ENCODE measurements at regions not wholly inside any gene's neighbourhood (a gene's known extent, or its start where the extent isn't known, plus 50 kb on each side); places are given as distances from the start of the nearest gene placed in this dataset.

DNA sequence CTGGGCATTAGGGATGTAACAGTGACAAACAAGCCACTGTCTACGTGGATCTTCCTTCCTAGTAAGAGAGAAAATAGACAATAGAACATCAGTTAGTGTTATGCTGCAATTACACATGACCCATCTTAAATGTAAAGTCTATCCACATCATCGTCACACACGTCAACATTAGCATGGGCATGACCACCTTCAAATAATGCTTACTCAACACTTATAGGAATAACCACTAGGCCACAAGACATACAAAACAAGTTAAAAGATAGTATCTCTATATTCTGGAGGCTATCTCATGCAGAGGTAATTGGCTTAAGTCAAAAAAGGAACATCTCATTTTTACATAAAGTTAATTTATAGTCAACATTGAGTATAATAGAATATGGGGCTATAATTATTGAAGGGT lies 156.5 kb downstream of the MOXD1 start:
- no peaks in the 10 kb centered on the region for H3K36me3 ChIP-seq
- no peaks in the 10 kb centered on the region for H3K9me3 ChIP-seq
- H3K4me3 ChIP-seq: no peak overlapping the region
- no peaks in the 10 kb centered on the region for H3K27me3 ChIP-seq
- H3K4me1 ChIP-seq: no peaks in the 10 kb centered on the region
- DNase-seq (ENCODE audit: low spot score): no peak
- no peak overlapping the region for H3K27ac ChIP-seq
- TF ChIP-seq, protein P1, sequence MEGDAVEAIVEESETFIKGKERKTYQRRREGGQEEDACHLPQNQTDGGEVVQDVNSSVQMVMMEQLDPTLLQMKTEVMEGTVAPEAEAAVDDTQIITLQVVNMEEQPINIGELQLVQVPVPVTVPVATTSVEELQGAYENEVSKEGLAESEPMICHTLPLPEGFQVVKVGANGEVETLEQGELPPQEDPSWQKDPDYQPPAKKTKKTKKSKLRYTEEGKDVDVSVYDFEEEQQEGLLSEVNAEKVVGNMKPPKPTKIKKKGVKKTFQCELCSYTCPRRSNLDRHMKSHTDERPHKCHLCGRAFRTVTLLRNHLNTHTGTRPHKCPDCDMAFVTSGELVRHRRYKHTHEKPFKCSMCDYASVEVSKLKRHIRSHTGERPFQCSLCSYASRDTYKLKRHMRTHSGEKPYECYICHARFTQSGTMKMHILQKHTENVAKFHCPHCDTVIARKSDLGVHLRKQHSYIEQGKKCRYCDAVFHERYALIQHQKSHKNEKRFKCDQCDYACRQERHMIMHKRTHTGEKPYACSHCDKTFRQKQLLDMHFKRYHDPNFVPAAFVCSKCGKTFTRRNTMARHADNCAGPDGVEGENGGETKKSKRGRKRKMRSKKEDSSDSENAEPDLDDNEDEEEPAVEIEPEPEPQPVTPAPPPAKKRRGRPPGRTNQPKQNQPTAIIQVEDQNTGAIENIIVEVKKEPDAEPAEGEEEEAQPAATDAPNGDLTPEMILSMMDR (IDR thresholded peaks at IDR 0.05): no peak

DNA sequence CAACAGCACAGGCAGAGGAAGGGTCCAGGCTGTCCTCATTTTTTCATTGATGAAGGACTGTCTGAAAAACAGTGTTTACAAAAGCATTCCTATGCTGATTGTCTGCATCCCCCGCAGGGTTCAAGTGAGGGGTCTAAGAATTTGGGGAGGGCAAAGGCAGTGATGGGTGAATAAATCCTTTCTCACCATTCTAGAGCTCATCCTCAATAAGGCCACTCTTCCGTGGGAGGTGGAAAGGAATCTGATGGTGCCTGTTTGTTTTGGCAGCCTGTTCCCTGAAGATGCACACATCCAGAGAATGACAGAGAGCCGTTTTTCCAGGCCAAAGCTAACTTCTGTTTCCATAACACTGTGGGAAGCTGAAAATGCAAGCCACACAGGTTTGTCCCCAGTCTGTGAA lies 164.5 kb downstream of the MOXD1 start:
- Histone ChIP-seq H3K4me3 (no peak overlapping the region), H3K36me3 (no peaks in the 10 kb centered on the region), H3K27ac (no peak overlapping the region), H3K9me3 (no peaks in the 10 kb centered on the region), H3K27me3 (no peaks in the 10 kb centered on the region), H3K4me1 (no peaks in the 10 kb centered on the region)
- TF ChIP-seq, protein P1 (IDR thresholded peaks at IDR 0.05): no peak
- no peak for DNase-seq (ENCODE audit: low spot score)

- H3K27me3 ChIP-seq: no peaks in the 10 kb centered on the region
- TF ChIP-seq, protein P1 (IDR thresholded peaks at IDR 0.05): no peak
- no peak overlapping the region for H3K4me3 ChIP-seq
- no peaks in the 10 kb centered on the region for H3K36me3 ChIP-seq
- H3K4me1 ChIP-seq: no peaks in the 10 kb centered on the region
- H3K9me3 ChIP-seq: no peaks in the 10 kb centered on the region
- H3K27ac ChIP-seq: no peak overlapping the region
- no peak for DNase-seq (ENCODE audit: low spot score)
These were observed 165.0 kb downstream of the MOXD1 start for GRCh38 chr6:132236281-132236680.

GRCh38 chr6:132235596-132236280 lies 165.5 kb downstream of the MOXD1 start:
- H3K36me3 ChIP-seq: no peaks in the 10 kb centered on the region
- no peaks in the 10 kb centered on the region for H3K27me3 ChIP-seq
- H3K9me3 ChIP-seq: no peaks in the 10 kb centered on the region
- no peaks in the 10 kb centered on the region for H3K4me1 ChIP-seq
- no peak for DNase-seq (ENCODE audit: low spot score)
- no peak overlapping the region for H3K4me3 ChIP-seq
- TF ChIP-seq, protein P1 (IDR thresholded peaks at IDR 0.05): no peak
- H3K27ac ChIP-seq: no peak overlapping the region

GRCh38 chr6:132234356-132234755 lies 166.9 kb downstream of the MOXD1 start:
- no peaks in the 10 kb centered on the region for H3K36me3 ChIP-seq
- TF ChIP-seq, protein P1 (IDR thresholded peaks at IDR 0.05): no peak
- no peak overlapping the region for H3K4me3 ChIP-seq
- no peaks in the 10 kb centered on the region for H3K9me3 ChIP-seq
- no peaks in the 10 kb centered on the region for H3K27me3 ChIP-seq
- no peak overlapping the region for H3K27ac ChIP-seq
- no peak for DNase-seq (ENCODE audit: low spot score)
- H3K4me1 ChIP-seq: no peaks in the 10 kb centered on the region
